Choroid plexus epithelial cell (primary cell): ENCODE measurements at regions not wholly inside any gene's neighbourhood (a gene's known extent, or its start where the extent isn't known, plus 50 kb on each side); places are given as distances from the start of the nearest gene placed in this dataset.
"Not testable (repeated sequence)": the region's sequence is repeated elsewhere in the genome, so short reads cannot be mapped to it uniquely, and the experiment has no call there.

Experiments
- DNase-seq: peaks from one replicate; pipeline ENCODE4 v3.0.0-alpha.2; 2010; ENCODE audit warnings: low read depth
- H3K4me3 ChIP-seq: 2 replicates; pipeline ENCODE4 v1.5.1; 2011; ENCODE audit warnings: low read depth, mild to moderate bottlenecking, control low read depth, low read length, moderate library complexity
- CTCF ChIP-seq: conservative IDR thresholded peaks from 2 replicates; pipeline ENCODE4 v1.5.1; 2011; ENCODE audit warnings: low read depth, mild to moderate bottlenecking, control low read depth, inconsistent platforms, low read length, moderate library complexity

DNA sequence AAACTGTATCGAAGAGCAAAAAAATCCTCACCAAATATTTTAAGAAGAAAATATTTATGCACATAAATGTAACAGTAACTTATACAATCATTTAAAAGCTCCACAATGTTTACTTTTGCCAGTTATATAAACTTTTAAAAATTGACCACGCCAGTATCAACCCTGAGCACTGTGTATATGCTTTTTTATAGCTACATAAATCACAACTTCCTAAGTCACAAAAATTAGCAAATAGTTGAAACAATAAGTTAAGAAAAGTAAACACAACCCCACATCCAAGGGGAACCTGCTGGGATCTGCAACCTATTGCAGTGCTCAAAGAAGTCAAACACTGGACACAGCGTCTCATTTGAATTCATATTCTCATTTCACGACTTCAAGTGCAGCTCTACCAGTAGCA is 89.8 kb upstream of the DST start:
- DNase-seq, result no peak
- no peak for TF ChIP-seq CTCF
- H3K4me3 ChIP-seq, result no peak overlapping the region

- TF ChIP-seq CTCF, result no peak
- no peak overlapping the region for H3K4me3 ChIP-seq
- peak; percentile 78 for DNase-seq
These were observed 88.2 kb upstream of the DST start for GRCh38 chr6:56730663-56731529.

GRCh38 chr6:56729719-56730118 is 87.0 kb upstream of the DST start:
- TF ChIP-seq CTCF, result no peak
- peak; percentile 47 for DNase-seq
- no peak overlapping the region for H3K4me3 ChIP-seq

DNA sequence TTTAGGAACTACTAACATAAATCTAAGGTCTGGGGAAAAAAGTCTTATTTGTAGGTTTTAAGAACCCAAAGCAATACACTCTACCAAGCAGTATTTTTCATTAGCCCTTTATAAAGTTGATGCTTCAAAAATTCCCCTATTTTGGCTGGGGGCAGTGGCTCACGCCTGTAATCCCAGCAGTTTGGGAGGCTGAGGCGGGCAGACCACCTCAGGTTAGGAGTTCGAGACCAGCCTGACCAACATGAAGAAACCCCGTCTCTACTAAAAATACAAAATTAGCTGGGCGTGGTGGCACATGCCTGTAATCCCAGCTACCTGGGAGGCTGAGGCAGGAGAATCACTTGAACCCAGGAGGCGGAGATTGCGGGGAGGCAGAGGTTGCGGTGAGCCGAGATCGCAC is 86.5 kb upstream of the DST start:
- not testable (repeated sequence) for H3K4me3 ChIP-seq, DNase-seq

GRCh38 chr6:56727097-56727850 is 84.6 kb upstream of the DST start:
- no peak for TF ChIP-seq CTCF
- H3K4me3 ChIP-seq, result no peak overlapping the region
- DNase-seq, result peak; percentile 63

GRCh38 chr6:56725254-56725653 is 82.6 kb upstream of the DST start:
- no peak for TF ChIP-seq CTCF
- H3K4me3 ChIP-seq, result no peak overlapping the region
- DNase-seq, result no peak

DNA sequence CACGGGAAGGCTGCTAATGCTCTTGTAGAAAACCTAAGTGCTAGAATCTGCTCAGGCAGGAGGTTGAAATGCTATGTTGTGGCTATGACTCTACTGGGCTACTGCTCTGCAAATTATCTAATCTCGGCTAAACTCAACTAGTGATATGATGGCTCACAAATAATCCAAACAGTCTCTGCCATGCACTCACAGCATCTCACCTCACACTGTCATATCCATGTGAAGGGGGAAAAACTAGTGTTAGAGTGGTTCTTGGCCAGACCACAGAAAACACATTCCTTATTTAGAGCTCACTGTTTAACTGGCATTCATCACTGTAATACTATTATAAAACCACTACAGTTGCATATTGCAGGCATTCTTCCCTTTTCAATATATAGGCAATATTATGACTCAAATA is 81.8 kb upstream of the DST start:
- no peak overlapping the region for H3K4me3 ChIP-seq
- no peak for TF ChIP-seq CTCF
- peak; percentile 63 for DNase-seq
